Fibroblast of lung (primary cell): ENCODE measurements at regions not wholly inside any gene's neighbourhood (a gene's known extent, or its start where the extent isn't known, plus 50 kb on each side); places are given as distances from the start of the nearest gene placed in this dataset.

Experiments
- DNase-seq, 2 donors: peaks; one replicate each; pipeline versions ENCODE4 v3.0.0 to v3.0.0-alpha.2; 2010; ENCODE audit warnings: low read depth in 2 of 2
- H2AFZ ChIP-seq: 2 replicates; pipeline ENCODE4 v1.5.1; 2012; ENCODE audit warnings: low read length, control low read depth, inconsistent platforms
- H3K27ac ChIP-seq: 2 replicates; pipeline ENCODE4 v1.5.1; 2011; ENCODE audit warnings: low read length, control low read depth; ENCODE audit not compliant: insufficient read depth
- H3K27me3 ChIP-seq: 2 replicates; pipeline ENCODE4 v1.5.1; 2011; ENCODE audit warnings: mild to moderate bottlenecking, low read length; ENCODE audit not compliant: control insufficient read depth, insufficient read depth
- H3K36me3 ChIP-seq: 2 replicates; pipeline ENCODE4 v1.5.1; 2011; ENCODE audit warnings: low read length; ENCODE audit not compliant: control insufficient read depth, insufficient read depth
- H3K4me1 ChIP-seq: 2 replicates; pipeline ENCODE4 v1.5.1; 2011; ENCODE audit warnings: low read length; ENCODE audit not compliant: control insufficient read depth, insufficient read depth; ENCODE audit errors: extremely low read depth
- H3K4me2 ChIP-seq: 2 replicates; pipeline ENCODE4 v1.5.1; 2011; ENCODE audit warnings: low read length, control low read depth; ENCODE audit not compliant: insufficient read depth; ENCODE audit errors: extremely low read depth
- H3K4me3 ChIP-seq, 4 experiments: fragments of 200-600 bp in 1 of 4; sonication (generic) in 1 of 4; replicated peaks in 1 of 4; 2 replicates each; pipeline ENCODE4 v1.5.1; 2011 to 2016; ENCODE audit warnings: low read length in 4 of 4, low read depth in 3 of 4, mild to moderate bottlenecking in 3 of 4, control low read depth in 2 of 4, inconsistent platforms in 1 of 4, mixed read lengths in 1 of 4; ENCODE audit not compliant: insufficient read depth in 1 of 4; ENCODE audit errors: control extremely low read depth in 1 of 4
- H3K79me2 ChIP-seq: 2 replicates; pipeline ENCODE4 v1.5.1; 2012; ENCODE audit warnings: mild to moderate bottlenecking, low read length, inconsistent platforms; ENCODE audit not compliant: control insufficient read depth, insufficient read depth
- H3K9ac ChIP-seq: 2 replicates; pipeline ENCODE4 v1.5.1; 2011; ENCODE audit warnings: mild to moderate bottlenecking, low read length, control low read depth; ENCODE audit not compliant: insufficient read depth
- H3K9me3 ChIP-seq: 2 replicates; pipeline ENCODE4 v1.5.1; 2012; ENCODE audit warnings: low read depth, low read length; ENCODE audit not compliant: control insufficient read depth, insufficient read depth
- H4K20me1 ChIP-seq: 2 replicates; pipeline ENCODE4 v1.5.1; 2011; ENCODE audit warnings: low read length; ENCODE audit not compliant: control insufficient read depth, insufficient read depth; ENCODE audit errors: extremely low read depth
- CTCF ChIP-seq, 2 donors: IDR thresholded peaks in 1 of 2; conservative IDR thresholded peaks in 1 of 2; 1 replicate in 1 of 2; 2 replicates in 1 of 2; pipeline ENCODE4 v1.5.1; 2011 to 2012; ENCODE audit warnings: low read length in 2 of 2, control low read depth in 1 of 2, inconsistent platforms in 1 of 2, low read depth in 1 of 2, mild to moderate bottlenecking in 1 of 2
- EZH2 ChIP-seq: IDR thresholded peaks from 2 replicates; pipeline ENCODE4 v1.5.1; 2012; ENCODE audit warnings: low read length, control low read depth, mild to moderate bottlenecking; ENCODE audit errors: missing control alignments

DNA sequence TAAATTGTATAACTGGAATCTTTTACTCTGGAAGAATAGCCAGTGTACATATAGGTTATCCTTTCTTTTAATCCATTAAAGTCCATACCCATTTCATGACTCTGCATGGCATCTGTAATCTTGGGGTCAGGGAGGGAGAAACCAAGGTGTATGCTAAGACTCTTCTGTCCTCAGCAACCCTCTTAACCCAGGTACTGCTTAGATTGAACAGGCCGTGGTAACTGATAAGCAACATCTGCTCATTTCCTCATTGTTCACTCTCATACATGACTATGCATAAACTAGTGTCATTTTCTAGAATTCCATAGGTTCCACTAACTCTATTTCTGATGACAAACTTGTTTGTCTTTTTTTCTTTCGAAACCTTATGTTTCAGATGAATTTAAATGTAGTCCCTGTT is 69.3 kb upstream of the IFNE start:
- DNase-seq: peak; percentile 31 to 49
- Histone ChIP-seq H3K4me3 (peak overlapping the region in 1 of 4 experiments; percentile 4), H3K4me1 (peaks cover 11% of the 10 kb centered on the region), H3K27ac (peak overlapping the region; percentile 86), H3K4me2 (peak overlapping the region; percentile 75), H3K9me3 (no peaks in the 10 kb centered on the region), H3K27me3 (no peaks in the 10 kb centered on the region), H3K9ac (no peak overlapping the region), H4K20me1 (no peaks in the 10 kb centered on the region), H2AFZ (no peak overlapping the region), H3K36me3 (no peaks in the 10 kb centered on the region), H3K79me2 (peaks cover 98% of the 10 kb centered on the region)
- TF ChIP-seq EZH2 (no peak), CTCF (conservative IDR thresholded peaks at IDR 0.05 in 1 of 2, IDR thresholded peaks at IDR 0.05 in 1 of 2; ENCODE audit: low read depth in 1 of 2, low read length in 2 of 2) (no peak)

- H3K27ac ChIP-seq: peak overlapping the region; percentile 33
- no peak overlapping the region for H2AFZ ChIP-seq
- peak overlapping the region; percentile 69 for H3K4me2 ChIP-seq
- H3K27me3 ChIP-seq: no peaks in the 10 kb centered on the region
- TF ChIP-seq EZH2 (no peak), CTCF (conservative IDR thresholded peaks at IDR 0.05 in 1 of 2, IDR thresholded peaks at IDR 0.05 in 1 of 2; ENCODE audit: low read depth in 1 of 2, low read length in 2 of 2) (no peak)
- peaks cover 13% of the 10 kb centered on the region for H3K4me1 ChIP-seq
- no peak overlapping the region for H3K9ac ChIP-seq
- no peaks in the 10 kb centered on the region for H3K36me3 ChIP-seq
- H3K4me3 ChIP-seq: peak overlapping the region in 1 of 4 experiments; percentile 1
- H3K9me3 ChIP-seq: no peaks in the 10 kb centered on the region
- DNase-seq: peak; percentile 16 to 40
- H3K79me2 ChIP-seq: peaks cover 98% of the 10 kb centered on the region
- H4K20me1 ChIP-seq: no peaks in the 10 kb centered on the region
These were observed 70.4 kb upstream of the IFNE start for GRCh38 chr9:21552244-21553170.

DNA sequence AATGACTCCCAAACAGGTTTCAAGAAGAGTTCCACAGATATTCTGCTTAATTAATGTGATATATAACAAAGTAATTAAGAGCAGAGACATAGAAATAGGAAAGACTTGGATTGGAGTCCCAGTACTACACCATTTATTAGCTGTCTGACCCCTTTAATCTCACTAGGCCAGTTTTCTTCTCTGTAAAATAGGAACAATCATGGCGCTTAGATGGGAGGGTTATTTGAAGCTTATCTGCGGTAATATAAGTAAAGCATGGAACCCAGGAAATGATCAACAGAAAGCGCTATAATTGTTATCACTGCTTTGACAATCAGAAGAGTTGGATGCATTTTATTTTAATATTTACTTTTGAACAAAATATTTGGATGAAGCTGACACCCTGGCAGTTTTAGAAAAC is 71.3 kb upstream of the IFNE start:
- Histone ChIP-seq H3K36me3 (no peaks in the 10 kb centered on the region), H4K20me1 (no peaks in the 10 kb centered on the region), H3K4me3 (peak overlapping the region in 1 of 4 experiments; percentile 1), H2AFZ (no peak overlapping the region), H3K27ac (no peak overlapping the region), H3K9ac (no peak overlapping the region), H3K9me3 (no peaks in the 10 kb centered on the region), H3K4me1 (peaks cover 13% of the 10 kb centered on the region), H3K79me2 (peaks cover 98% of the 10 kb centered on the region), H3K4me2 (peak overlapping the region; percentile 69), H3K27me3 (no peaks in the 10 kb centered on the region)
- no peak for TF ChIP-seq CTCF (conservative IDR thresholded peaks at IDR 0.05 in 1 of 2, IDR thresholded peaks at IDR 0.05 in 1 of 2; ENCODE audit: low read depth in 1 of 2, low read length in 2 of 2)
- TF ChIP-seq EZH2: no peak
- DNase-seq: peak; percentile 14 to 42
